ENCODE measurements at regions not wholly inside any gene's neighbourhood (a gene's known extent, or its start where the extent isn't known, plus 50 kb on each side); places are given as distances from the start of the nearest gene placed in this dataset.

DNA sequence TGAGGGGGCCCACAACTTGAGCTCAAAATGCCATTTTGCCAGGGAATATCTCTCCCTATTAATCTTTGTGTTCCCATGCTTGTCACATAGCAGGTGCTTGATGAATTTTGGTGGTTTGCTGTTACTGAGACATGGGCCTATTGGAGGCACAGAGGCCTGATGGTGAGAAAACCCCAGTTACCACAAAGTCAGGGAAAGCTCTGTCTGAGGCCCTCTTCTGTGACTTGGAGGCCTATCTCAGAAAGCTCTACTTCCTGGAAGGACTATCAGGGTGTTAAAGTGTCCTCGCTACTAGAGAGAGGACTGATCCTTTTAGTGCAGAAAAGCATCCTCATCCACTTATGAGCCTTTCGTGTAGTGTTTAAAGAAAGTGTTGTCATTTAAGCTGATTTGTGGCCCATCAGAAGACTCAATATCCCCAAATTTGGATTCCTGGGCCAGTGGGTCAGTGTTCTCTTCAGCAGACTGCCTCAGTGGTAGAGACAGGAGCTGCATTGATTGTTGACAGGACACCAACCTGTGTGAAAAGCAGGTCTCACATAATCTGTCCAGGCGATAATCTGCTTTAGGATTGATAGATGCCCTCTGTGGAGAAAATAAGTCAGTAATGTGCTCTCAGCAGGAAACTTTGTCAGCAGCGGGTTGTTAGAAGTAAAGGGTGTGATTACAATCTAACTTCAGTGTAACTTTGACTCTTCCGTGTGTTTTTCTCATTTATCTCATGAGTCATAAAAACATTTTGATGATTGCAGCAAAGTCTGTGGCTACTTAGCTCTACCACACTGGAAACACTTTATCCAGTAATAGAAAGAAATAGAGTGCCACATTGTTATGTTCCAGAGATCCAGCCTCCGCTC is 121.0 kb downstream of the AKAP11 start:
- TF ChIP-seq SMAD9 (CRISPR knock-in tag; IDR thresholded peaks at IDR 0.05) (no peak), FOXK2 (IDR thresholded peaks at IDR 0.05) (no peak), ATF6 (CRISPR knock-in tag; conservative IDR thresholded peaks at IDR 0.05) (no peak), CTCF (CRISPR knock-in tag; IDR thresholded peaks at IDR 0.05) (no peak), NFAT5 (CRISPR knock-in tag; IDR thresholded peaks at IDR 0.05) (no peak), POLR2A (IDR thresholded peaks at IDR 0.05; ENCODE audit: insufficient read depth in 1 of 2, low read depth in 2 of 2, low read length in 2 of 2) (no peak), DPF2 (CRISPR knock-in tag; IDR thresholded peaks at IDR 0.05; ENCODE audit: borderline replicate concordance, low read depth) (no peak), NFE2L2 (IDR thresholded peaks at IDR 0.05; ENCODE audit: low read length) (no peak)

Data from HepG2 (cell line).